SH-SY5Y (cell line): ENCODE measurements at regions not wholly inside any gene's neighbourhood (a gene's known extent, or its start where the extent isn't known, plus 50 kb on each side); places are given as distances from the start of the nearest gene placed in this dataset.

Experiments used
- GATA2 ChIP-seq: IDR thresholded peaks from 2 replicates; pipeline ENCODE4 v1.6.1; 2011; ENCODE audit warnings: mild to moderate bottlenecking, low read depth, low read length
- GATA3 ChIP-seq: IDR thresholded peaks from 2 replicates; pipeline ENCODE4 v1.6.1; 2011; ENCODE audit warnings: low read depth, mild to moderate bottlenecking, low read length, moderate library complexity

DNA sequence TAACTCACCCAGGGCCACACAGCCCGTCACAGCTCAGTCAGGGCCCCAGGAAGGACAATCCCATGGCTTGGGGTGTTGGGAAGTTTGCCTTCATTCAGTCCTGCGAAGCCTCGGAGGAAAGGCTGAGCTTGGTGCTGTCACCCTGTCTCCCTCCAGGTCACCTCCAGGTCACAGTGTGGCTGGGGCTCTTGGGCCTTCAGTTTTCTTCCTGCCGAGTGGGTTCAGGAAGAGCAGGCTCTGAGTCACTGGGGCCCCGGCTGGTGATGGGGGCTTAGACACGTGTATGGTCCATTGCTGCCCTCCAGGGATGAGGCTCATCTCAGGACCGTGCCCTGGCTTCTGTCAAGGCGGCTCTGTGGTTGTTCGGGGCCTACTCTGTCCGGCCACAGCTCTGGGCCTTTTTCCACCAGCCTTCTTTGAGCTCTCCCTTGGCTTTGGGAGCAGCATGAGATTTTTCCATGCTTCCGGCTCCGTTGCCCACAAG lies 118.6 kb downstream of the INHBB start:
- TF ChIP-seq GATA2: no peak
- TF ChIP-seq GATA3: no peak
